HFF-Myc (cell line): ENCODE measurements at regions not wholly inside any gene's neighbourhood (a gene's known extent, or its start where the extent isn't known, plus 50 kb on each side); places are given as distances from the start of the nearest gene placed in this dataset.

Experiments used
- DNase-seq: peaks from one replicate; pipeline ENCODE4 v3.0.0-alpha.2; 2011; ENCODE audit warnings: low read depth; ENCODE audit errors: extremely low read depth
- H3K4me3 ChIP-seq: replicated peaks from 2 replicates; pipeline ENCODE4 v1.5.1; 2011; ENCODE audit warnings: low read depth, mild to moderate bottlenecking, control low read depth, low read length
- CTCF ChIP-seq: IDR thresholded peaks from 2 replicates; pipeline ENCODE4 v1.5.1; 2012; ENCODE audit warnings: mild to moderate bottlenecking, low read depth, low read length, control low read depth; ENCODE audit errors: missing control alignments

GRCh38 chr14:40072175-40072574, 639.9 kb upstream of the FBXO33 start:
- no peak for DNase-seq
- H3K4me3 ChIP-seq, result no peak overlapping the region
- no peak for TF ChIP-seq CTCF

- H3K4me3 ChIP-seq, result no peak overlapping the region
- DNase-seq, result no peak
- TF ChIP-seq CTCF, result no peak
Measured at GRCh38 chr14:40058901-40059897, 627.0 kb upstream of the FBXO33 start.

GRCh38 chr14:40053416-40053815, 621.2 kb upstream of the FBXO33 start:
- no peak for TF ChIP-seq CTCF
- DNase-seq, result no peak
- no peak overlapping the region for H3K4me3 ChIP-seq

- no peak for DNase-seq
- no peak for TF ChIP-seq CTCF
- no peak overlapping the region for H3K4me3 ChIP-seq
Measured at GRCh38 chr14:40028991-40029390, 596.8 kb upstream of the FBXO33 start.

GRCh38 chr14:40025101-40025500, 592.9 kb upstream of the FBXO33 start:
- no peak for TF ChIP-seq CTCF
- no peak for DNase-seq
- no peak overlapping the region for H3K4me3 ChIP-seq

GRCh38 chr14:40010961-40011360, 578.7 kb upstream of the FBXO33 start:
- DNase-seq, result no peak
- no peak for TF ChIP-seq CTCF
- H3K4me3 ChIP-seq, result no peak overlapping the region
